Duodenal mucosa (tissue), 2 donors: ENCODE measurements at regions not wholly inside any gene's neighbourhood (a gene's known extent, or its start where the extent isn't known, plus 50 kb on each side); places are given as distances from the start of the nearest gene placed in this dataset.

ENCODE experiments used
- H3K27ac ChIP-seq: one replicate; pipeline ENCODE4 v1.7.0; 2013; ENCODE audit warnings: low read depth, low read length
- H3K27me3 ChIP-seq, 2 donors: one replicate each; pipeline ENCODE4 v1.7.0; 2013; ENCODE audit warnings: low read length in 2 of 2, control low read depth in 1 of 2; ENCODE audit not compliant: insufficient read depth in 2 of 2, control insufficient read depth in 1 of 2
- H3K36me3 ChIP-seq, 2 donors: one replicate each; pipeline ENCODE4 v1.7.0; 2013; ENCODE audit warnings: low read length in 2 of 2, control low read depth in 1 of 2; ENCODE audit not compliant: insufficient read depth in 2 of 2, control insufficient read depth in 1 of 2
- H3K4me1 ChIP-seq, 2 donors: one replicate each; pipeline ENCODE4 v1.7.0; 2013; ENCODE audit warnings: low read length in 2 of 2, control low read depth in 1 of 2; ENCODE audit not compliant: insufficient read depth in 2 of 2, control insufficient read depth in 1 of 2
- H3K4me3 ChIP-seq, 2 donors: one replicate each; pipeline ENCODE4 v1.7.0; 2013; ENCODE audit warnings: low read length in 2 of 2, low read depth in 1 of 2
- H3K9ac ChIP-seq, 2 donors: one replicate each; pipeline ENCODE4 v1.7.0; 2013; ENCODE audit warnings: low read length in 2 of 2, low read depth in 1 of 2
- H3K9me3 ChIP-seq, 2 donors: one replicate each; pipeline ENCODE4 v1.7.0; 2013; ENCODE audit warnings: low read length in 2 of 2, control low read depth in 1 of 2; ENCODE audit not compliant: control insufficient read depth in 1 of 2

- no peak overlapping the region for H3K4me3 ChIP-seq
- no peaks in the 10 kb centered on the region for H3K36me3 ChIP-seq
- no peak overlapping the region for H3K9ac ChIP-seq
- H3K27ac ChIP-seq, result no peak overlapping the region
- H3K9me3 ChIP-seq, result no peaks in the 10 kb centered on the region
- H3K27me3 ChIP-seq, result no peaks in the 10 kb centered on the region
- H3K4me1 ChIP-seq, result no peaks in the 10 kb centered on the region
These were observed 142.0 kb upstream of the APCDD1 start for GRCh38 chr18:10312326-10313015.

GRCh38 chr18:10313016-10313342 is 141.5 kb upstream of the APCDD1 start:
- Histone ChIP-seq H3K36me3 (no peaks in the 10 kb centered on the region), H3K9me3 (no peaks in the 10 kb centered on the region), H3K4me3 (no peak overlapping the region), H3K27ac (no peak overlapping the region), H3K27me3 (no peaks in the 10 kb centered on the region), H3K4me1 (no peaks in the 10 kb centered on the region), H3K9ac (no peak overlapping the region)

- no peaks in the 10 kb centered on the region for H3K27me3 ChIP-seq
- H3K27ac ChIP-seq, result no peak overlapping the region
- no peaks in the 10 kb centered on the region for H3K4me1 ChIP-seq
- H3K4me3 ChIP-seq, result no peak overlapping the region
- H3K36me3 ChIP-seq, result no peaks in the 10 kb centered on the region
- H3K9ac ChIP-seq, result no peak overlapping the region
- H3K9me3 ChIP-seq, result no peaks in the 10 kb centered on the region
These were observed 140.4 kb upstream of the APCDD1 start for GRCh38 chr18:10314066-10314465.

- H3K9ac ChIP-seq, result no peak overlapping the region
- no peaks in the 10 kb centered on the region for H3K4me1 ChIP-seq
- no peaks in the 10 kb centered on the region for H3K9me3 ChIP-seq
- H3K27me3 ChIP-seq, result no peaks in the 10 kb centered on the region
- no peak overlapping the region for H3K27ac ChIP-seq
- H3K36me3 ChIP-seq, result no peaks in the 10 kb centered on the region
- H3K4me3 ChIP-seq, result no peak overlapping the region
These were observed 138.9 kb upstream of the APCDD1 start for GRCh38 chr18:10315522-10315921.

DNA sequence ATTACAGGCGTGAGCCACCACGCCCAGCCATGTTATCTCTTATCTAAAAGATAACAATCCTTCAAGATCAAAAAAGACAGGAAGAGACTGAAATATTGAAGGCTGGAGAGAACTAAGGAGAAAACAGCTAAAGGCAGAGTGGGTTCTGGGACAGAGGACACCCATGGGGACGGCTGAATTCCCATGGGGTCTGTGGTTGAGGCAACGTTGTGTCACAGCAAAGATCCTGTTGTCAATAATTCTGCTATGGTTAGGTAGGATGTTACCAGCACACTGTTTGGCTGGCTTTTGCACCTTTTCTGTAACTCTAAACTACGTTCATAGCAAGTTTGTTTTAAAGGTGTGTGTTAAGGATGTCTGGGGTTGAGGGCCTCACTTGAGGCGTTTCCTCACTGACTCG is 137.7 kb upstream of the APCDD1 start:
- Histone ChIP-seq H3K9ac (no peak overlapping the region), H3K9me3 (no peaks in the 10 kb centered on the region), H3K4me1 (no peaks in the 10 kb centered on the region), H3K27ac (no peak overlapping the region), H3K36me3 (no peaks in the 10 kb centered on the region), H3K27me3 (no peaks in the 10 kb centered on the region), H3K4me3 (no peak overlapping the region)

DNA sequence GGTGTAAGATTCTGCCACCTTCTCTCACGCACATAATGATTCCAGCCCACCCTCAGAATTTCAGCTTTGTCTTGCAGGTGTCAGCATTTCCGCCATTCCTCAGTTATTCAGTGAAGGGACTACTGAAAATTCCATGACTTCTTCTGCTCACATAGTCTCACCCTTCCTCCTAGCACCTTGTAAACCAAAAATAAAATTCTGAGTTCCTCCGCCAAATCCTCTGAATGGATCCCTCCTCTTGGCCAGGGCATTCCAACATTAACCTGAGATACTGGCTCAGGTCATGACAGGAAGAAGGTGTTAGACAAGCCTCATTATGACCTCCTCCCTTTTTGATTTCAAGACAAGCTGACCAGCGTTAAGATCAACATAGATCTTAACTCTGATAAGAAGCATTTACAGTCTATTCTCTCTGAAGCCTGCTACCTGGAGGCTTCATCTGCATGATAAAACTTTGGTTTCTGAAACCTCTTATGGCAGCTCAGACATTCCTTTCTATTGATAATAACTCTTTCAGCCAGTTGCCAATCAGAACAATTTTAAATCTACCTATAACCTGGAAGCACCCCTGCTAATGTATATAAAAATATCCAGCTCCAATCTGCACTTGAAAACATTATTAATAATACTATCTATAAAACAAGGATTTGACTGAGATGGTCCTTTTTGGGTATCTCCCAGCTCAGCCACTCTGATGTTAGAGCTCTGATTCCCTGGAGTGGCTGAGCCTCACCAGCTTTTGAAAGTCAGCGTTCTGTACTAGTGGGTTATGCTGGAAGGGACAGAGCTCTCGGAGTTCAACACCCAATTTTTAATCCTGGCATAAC is 136.4 kb upstream of the APCDD1 start:
- Histone ChIP-seq H3K36me3 (no peaks in the 10 kb centered on the region), H3K4me1 (no peaks in the 10 kb centered on the region), H3K9ac (no peak overlapping the region), H3K27me3 (no peaks in the 10 kb centered on the region), H3K4me3 (no peak overlapping the region), H3K9me3 (no peaks in the 10 kb centered on the region), H3K27ac (no peak overlapping the region)

DNA sequence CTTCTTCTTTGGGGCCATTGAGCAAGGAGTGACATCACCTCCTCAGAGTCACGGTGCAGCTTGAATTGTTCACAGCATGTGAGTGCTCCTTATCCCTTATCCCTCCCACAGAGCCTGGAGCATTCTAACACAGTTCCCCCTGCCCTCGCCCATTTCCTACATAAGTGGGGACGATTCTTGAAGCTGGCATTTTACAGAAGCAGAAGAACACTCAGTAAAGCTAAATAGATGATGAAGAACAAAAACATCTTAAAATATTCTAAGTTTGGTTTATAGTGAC is 135.8 kb upstream of the APCDD1 start:
- H3K4me3 ChIP-seq, result no peak overlapping the region
- H3K9me3 ChIP-seq, result no peaks in the 10 kb centered on the region
- H3K27ac ChIP-seq, result no peak overlapping the region
- no peak overlapping the region for H3K9ac ChIP-seq
- no peaks in the 10 kb centered on the region for H3K4me1 ChIP-seq
- H3K36me3 ChIP-seq, result no peaks in the 10 kb centered on the region
- H3K27me3 ChIP-seq, result no peaks in the 10 kb centered on the region

- H3K9me3 ChIP-seq, result no peaks in the 10 kb centered on the region
- no peaks in the 10 kb centered on the region for H3K36me3 ChIP-seq
- H3K27me3 ChIP-seq, result no peaks in the 10 kb centered on the region
- no peak overlapping the region for H3K4me3 ChIP-seq
- H3K9ac ChIP-seq, result no peak overlapping the region
- H3K4me1 ChIP-seq, result no peaks in the 10 kb centered on the region
- H3K27ac ChIP-seq, result no peak overlapping the region
These were observed 135.4 kb upstream of the APCDD1 start for GRCh38 chr18:10319026-10319425.

- no peaks in the 10 kb centered on the region for H3K4me1 ChIP-seq
- no peaks in the 10 kb centered on the region for H3K27me3 ChIP-seq
- no peaks in the 10 kb centered on the region for H3K36me3 ChIP-seq
- no peak overlapping the region for H3K9ac ChIP-seq
- H3K27ac ChIP-seq, result no peak overlapping the region
- no peak overlapping the region for H3K4me3 ChIP-seq
- H3K9me3 ChIP-seq, result no peaks in the 10 kb centered on the region
These were observed 134.4 kb upstream of the APCDD1 start for GRCh38 chr18:10319914-10320600.

- Histone ChIP-seq H3K9me3 (no peaks in the 10 kb centered on the region), H3K4me1 (no peaks in the 10 kb centered on the region), H3K27ac (no peak overlapping the region), H3K4me3 (no peak overlapping the region), H3K27me3 (no peaks in the 10 kb centered on the region), H3K9ac (no peak overlapping the region), H3K36me3 (no peaks in the 10 kb centered on the region)
These were observed 133.6 kb upstream of the APCDD1 start for GRCh38 chr18:10320791-10321190.
